ENCODE measurements at regions not wholly inside any gene's neighbourhood (a gene's known extent, or its start where the extent isn't known, plus 50 kb on each side); places are given as distances from the start of the nearest gene placed in this dataset.

GRCh38 chr3:28816017-28816416, 464.9 kb upstream of the RBMS3 start (continued):
- TF ChIP-seq ZNF24 (IDR thresholded peaks at IDR 0.05) (no peak), ELK1 (IDR thresholded peaks at IDR 0.05; ENCODE audit: low read depth, low read length) (no peak), EP300 (IDR thresholded peaks at IDR 0.05; ENCODE audit: borderline replicate concordance in 1 of 2, control insufficient read depth in 1 of 2, low read depth in 2 of 2, low read length in 2 of 2) (no peak), POLR2AphosphoS2 (IDR thresholded peaks at IDR 0.05; ENCODE audit: low read depth, low read length) (no peak), ZNF217 (IDR thresholded peaks at IDR 0.05) (no peak), ATF7 (IDR thresholded peaks at IDR 0.05; ENCODE audit: low read depth) (no peak)

- H3K27ac ChIP-seq (ENCODE audit: control insufficient read depth, insufficient read depth): no peak overlapping the region
- H2AFZ ChIP-seq (ENCODE audit: control insufficient read depth, low read depth, low read length): no peak overlapping the region
- intact Hi-C loops (cut with micrococcal nuclease; ENCODE audit: unreplicated experiment): no loop called here
- H3K9me3 ChIP-seq (replicated peaks; ENCODE audit: control insufficient read depth, insufficient read depth, low read length): no peaks in the 10 kb centered on the region
- no peak overlapping the region for H3K9ac ChIP-seq (ENCODE audit: control insufficient read depth, insufficient read depth, low read length)
- no peaks in the 10 kb centered on the region for H3K79me2 ChIP-seq (ENCODE audit: control insufficient read depth, insufficient read depth, low read length)
- POLR2A ChIA-PET: no interaction called here
- no peaks in the 10 kb centered on the region for H4K20me1 ChIP-seq (ENCODE audit: control insufficient read depth, insufficient read depth)
- no peak overlapping the region for H3K4me2 ChIP-seq (ENCODE audit: control insufficient read depth, insufficient read depth)
- in situ Hi-C loops (cut with MboI): no loop called here
- TF ChIP-seq TCF12 (IDR thresholded peaks at IDR 0.05; ENCODE audit: low read depth, low read length): no peak
- no peak for TF ChIP-seq ATF7 (IDR thresholded peaks at IDR 0.05; ENCODE audit: low read depth)
- TF ChIP-seq SMAD1 (IDR thresholded peaks at IDR 0.05; ENCODE audit: low read depth, partially characterized antibody): no peak
- no peak for TF ChIP-seq GATAD2B (conservative IDR thresholded peaks at IDR 0.05; ENCODE audit: low read depth)
- no peak for TF ChIP-seq MTA3 (IDR thresholded peaks at IDR 0.05; ENCODE audit: borderline replicate concordance, low read length)
- RAD21 ChIA-PET (ENCODE audit: unreplicated experiment): no interaction called here
- FAIRE-seq (no peak), DNase-seq (ENCODE audit: low read depth, low spot score) (no peak), ATAC-seq (no peak)
- no peaks in the 10 kb centered on the region for H3K27me3 ChIP-seq (replicated peaks in 1 of 2; ENCODE audit: control insufficient read depth in 2 of 2, insufficient read depth in 2 of 2, low read length in 1 of 2)
- CTCF ChIA-PET: interaction anchor here (0.7 kb wide), 1 partner anchor 1004 kb away, joined by 3 read pairs; no protein-coding TSS in a partner anchor
- WGBS (ENCODE audit: insufficient coverage, insufficient replicate concordance, low lambda C conversion rate, missing lambda C conversion rate): 0% methylated on average over 1 of the region's 1 CpG
- no TSS peak for BruUV-seq (replicated peaks)
- SMC1A ChIA-PET (ENCODE audit: uncharacterized antibody, unreplicated experiment): no interaction called here
- no peak overlapping the region for H3K4me3 ChIP-seq
- no peaks in the 10 kb centered on the region for H3K36me3 ChIP-seq (ENCODE audit: control insufficient read depth in 2 of 2, insufficient read depth in 2 of 2, low read length in 1 of 2)
- no peaks in the 10 kb centered on the region for H3K4me1 ChIP-seq (ENCODE audit: control insufficient read depth, insufficient read depth, low read length)
These were observed 456.6 kb upstream of the RBMS3 start for GRCh38 chr3:28824316-28824715.

Measured in GM12878 (cell line).